HG03378 (cell line): ENCODE measurements at regions not wholly inside any gene's neighbourhood (a gene's known extent, or its start where the extent isn't known, plus 50 kb on each side); places are given as distances from the start of the nearest gene placed in this dataset.

Experiments
- ATAC-seq: cut with Tn5 transposase; IDR thresholded peaks from one replicate; pipeline ENCODE4 v1.9.1; 2021; ENCODE audit warnings: mild to moderate bottlenecking, moderate library complexity; ENCODE audit not compliant: unreplicated experiment

- no peak for ATAC-seq
Observed at GRCh38 chr1:87506147-87506546, 177.5 kb downstream of the LMO4 start.

GRCh38 chr1:87508247-87508787 lies 179.6 kb downstream of the LMO4 start:
- ATAC-seq = no peak

- no peak for ATAC-seq
Observed at GRCh38 chr1:87510540-87510939, 181.9 kb downstream of the LMO4 start.

- ATAC-seq = no peak
Observed at GRCh38 chr1:87511449-87511848, 182.8 kb downstream of the LMO4 start.

- ATAC-seq = no peak
Observed at GRCh38 chr1:87512431-87512830, 183.8 kb downstream of the LMO4 start.

GRCh38 chr1:87513255-87513654 lies 184.6 kb downstream of the LMO4 start:
- ATAC-seq = no peak

GRCh38 chr1:87513966-87514660 lies 185.4 kb downstream of the LMO4 start:
- ATAC-seq = no peak

- ATAC-seq = no peak
Observed at GRCh38 chr1:87515781-87516180, 187.1 kb downstream of the LMO4 start.

GRCh38 chr1:87518794-87519193 lies 190.1 kb downstream of the LMO4 start:
- ATAC-seq = no peak

- ATAC-seq = no peak
Observed at GRCh38 chr1:87521452-87521851, 192.8 kb downstream of the LMO4 start.

GRCh38 chr1:87523466-87523865 lies 194.8 kb downstream of the LMO4 start:
- no peak for ATAC-seq

- no peak for ATAC-seq
Observed at GRCh38 chr1:87524021-87524754, 195.5 kb downstream of the LMO4 start.

GRCh38 chr1:87528754-87529517 lies 200.3 kb downstream of the LMO4 start:
- no peak for ATAC-seq

- ATAC-seq = no peak
Observed at GRCh38 chr1:87530042-87530807, 201.5 kb downstream of the LMO4 start.

- no peak for ATAC-seq
Observed at GRCh38 chr1:87535551-87535950, 206.9 kb downstream of the LMO4 start.

- no peak for ATAC-seq
Observed at GRCh38 chr1:87539147-87539546, 210.5 kb downstream of the LMO4 start.

- no peak for ATAC-seq
Observed at GRCh38 chr1:87542697-87543096, 214.0 kb downstream of the LMO4 start.

- ATAC-seq = no peak
Observed at GRCh38 chr1:87549738-87550137, 221.1 kb downstream of the LMO4 start.

GRCh38 chr1:87553511-87553910 lies 224.8 kb downstream of the LMO4 start:
- ATAC-seq = no peak

- ATAC-seq = no peak
Observed at GRCh38 chr1:87555366-87555765, 226.7 kb downstream of the LMO4 start.

GRCh38 chr1:87556326-87556725 lies 227.6 kb downstream of the LMO4 start:
- no peak for ATAC-seq
